Thyroid gland (tissue), 4 donors: ENCODE measurements at regions not wholly inside any gene's neighbourhood (a gene's known extent, or its start where the extent isn't known, plus 50 kb on each side); places are given as distances from the start of the nearest gene placed in this dataset.

Experiments
- POLR2A ChIP-seq, 2 donors: fragments of 450-650 bp; IDR thresholded peaks; one replicate each; pipeline ENCODE4 v1.6.1; 2017; ENCODE audit warnings: antibody characterized with exemption in 2 of 2, mild to moderate bottlenecking in 2 of 2, moderate library complexity in 1 of 2
- TF ChIP-seq, protein P1 (sequence below), 6 experiments: fragments of 200-600 bp in 3 of 6; fragments of 450-650 bp in 3 of 6; sonication (generic) in 3 of 6; IDR thresholded peaks; one replicate each; pipeline ENCODE4 v1.5.1; 2016 to 2019; ENCODE audit warnings: antibody characterized with exemption in 6 of 6, mild to moderate bottlenecking in 2 of 6, inconsistent platforms in 1 of 6, moderate library complexity in 1 of 6

DNA sequence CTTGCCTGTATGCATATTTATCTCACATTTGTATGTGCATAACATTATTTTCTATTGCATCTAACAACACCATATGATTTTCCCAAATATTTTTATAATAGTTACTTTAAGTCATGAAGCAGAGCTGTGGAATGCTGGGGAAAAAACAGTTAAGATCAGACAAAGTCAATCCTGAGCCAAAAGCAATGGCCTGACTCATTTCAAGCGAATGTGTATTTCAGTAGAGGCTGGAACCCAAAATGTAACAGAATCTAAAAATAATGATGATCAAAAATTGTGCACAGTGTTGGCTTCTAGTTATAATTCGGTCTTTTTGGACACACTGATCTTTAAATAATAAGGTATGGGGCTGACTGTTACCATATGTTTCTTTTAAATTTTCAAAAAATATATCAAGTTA, 516.2 kb upstream of the ADGRL3 start:
- TF ChIP-seq POLR2A (IDR thresholded peaks at IDR 0.05): no peak
- TF ChIP-seq, protein P1, sequence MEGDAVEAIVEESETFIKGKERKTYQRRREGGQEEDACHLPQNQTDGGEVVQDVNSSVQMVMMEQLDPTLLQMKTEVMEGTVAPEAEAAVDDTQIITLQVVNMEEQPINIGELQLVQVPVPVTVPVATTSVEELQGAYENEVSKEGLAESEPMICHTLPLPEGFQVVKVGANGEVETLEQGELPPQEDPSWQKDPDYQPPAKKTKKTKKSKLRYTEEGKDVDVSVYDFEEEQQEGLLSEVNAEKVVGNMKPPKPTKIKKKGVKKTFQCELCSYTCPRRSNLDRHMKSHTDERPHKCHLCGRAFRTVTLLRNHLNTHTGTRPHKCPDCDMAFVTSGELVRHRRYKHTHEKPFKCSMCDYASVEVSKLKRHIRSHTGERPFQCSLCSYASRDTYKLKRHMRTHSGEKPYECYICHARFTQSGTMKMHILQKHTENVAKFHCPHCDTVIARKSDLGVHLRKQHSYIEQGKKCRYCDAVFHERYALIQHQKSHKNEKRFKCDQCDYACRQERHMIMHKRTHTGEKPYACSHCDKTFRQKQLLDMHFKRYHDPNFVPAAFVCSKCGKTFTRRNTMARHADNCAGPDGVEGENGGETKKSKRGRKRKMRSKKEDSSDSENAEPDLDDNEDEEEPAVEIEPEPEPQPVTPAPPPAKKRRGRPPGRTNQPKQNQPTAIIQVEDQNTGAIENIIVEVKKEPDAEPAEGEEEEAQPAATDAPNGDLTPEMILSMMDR (IDR thresholded peaks at IDR 0.05): no peak
